GM12874 (cell line): ENCODE measurements at regions not wholly inside any gene's neighbourhood (a gene's known extent, or its start where the extent isn't known, plus 50 kb on each side); places are given as distances from the start of the nearest gene placed in this dataset.

Experiments
- CTCF ChIP-seq: IDR thresholded peaks from 2 replicates; pipeline ENCODE4 v1.5.1; 2011; ENCODE audit warnings: low read depth, mild to moderate bottlenecking, control low read depth, low read length, moderate library complexity; ENCODE audit not compliant: insufficient read depth

- no peak for TF ChIP-seq CTCF
Observed at GRCh38 chr16:80171746-80172145, 369.0 kb upstream of the DYNLRB2 start.

- TF ChIP-seq CTCF: no peak
Observed at GRCh38 chr16:80171199-80171598, 369.6 kb upstream of the DYNLRB2 start.

- TF ChIP-seq CTCF: no peak
Observed at GRCh38 chr16:80167657-80168390, 373.0 kb upstream of the DYNLRB2 start.

GRCh38 chr16:80166082-80166481 lies 374.7 kb upstream of the DYNLRB2 start:
- no peak for TF ChIP-seq CTCF

- TF ChIP-seq CTCF: no peak
Observed at GRCh38 chr16:80164966-80165550, 375.7 kb upstream of the DYNLRB2 start.

- no peak for TF ChIP-seq CTCF
Observed at GRCh38 chr16:80163339-80163738, 377.5 kb upstream of the DYNLRB2 start.

- TF ChIP-seq CTCF: no peak
Observed at GRCh38 chr16:80161799-80162739, 378.7 kb upstream of the DYNLRB2 start.
